Keratinocyte (primary cell): ENCODE measurements at regions not wholly inside any gene's neighbourhood (a gene's known extent, or its start where the extent isn't known, plus 50 kb on each side); places are given as distances from the start of the nearest gene placed in this dataset.

Experiments used
- DNase-seq: peaks from one replicate; pipeline ENCODE4 v3.0.0-alpha.2; 2011; ENCODE audit warnings: low read depth, missing footprints, low spot score
- FAIRE-seq: peaks from 2 replicates; lab custom pipeline; 2011; peaks lifted over from hg19 to GRCh38; lab: Jason Lieb, UNC
- H2AFZ ChIP-seq: 2 replicates; pipeline ENCODE4 v1.6.0; 2012; ENCODE audit warnings: low read length, control low read depth, inconsistent platforms; ENCODE audit not compliant: control insufficient read depth
- H3K27ac ChIP-seq: 2 replicates; pipeline ENCODE4 v1.5.1; 2011; ENCODE audit warnings: low read length; ENCODE audit not compliant: control insufficient read depth, insufficient read depth
- H3K27me3 ChIP-seq: 3 replicates; pipeline ENCODE4 v1.6.0; 2011; ENCODE audit warnings: low read length; ENCODE audit not compliant: control insufficient read depth, insufficient read depth; ENCODE audit errors: extremely low read depth
- H3K36me3 ChIP-seq, 2 experiments: 2 replicates in 1 of 2; 3 replicates in 1 of 2; pipeline ENCODE4 v1.5.1; 2011; ENCODE audit warnings: low read length in 2 of 2, mild to moderate bottlenecking in 1 of 2; ENCODE audit not compliant: control insufficient read depth in 2 of 2, insufficient read depth in 2 of 2; ENCODE audit errors: extremely low read depth in 1 of 2
- H3K4me1 ChIP-seq: 3 replicates; pipeline ENCODE4 v1.5.1; 2011; ENCODE audit warnings: low read length; ENCODE audit not compliant: control insufficient read depth, insufficient read depth; ENCODE audit errors: extremely low read depth
- H3K4me2 ChIP-seq: 3 replicates; pipeline ENCODE4 v1.6.0; 2011; ENCODE audit warnings: low read depth, low read length; ENCODE audit not compliant: control insufficient read depth, insufficient read depth; ENCODE audit errors: extremely low read depth
- H3K4me3 ChIP-seq, 3 experiments: fragments of 200-600 bp in 1 of 3; sonication (generic) in 1 of 3; 2 replicates in 2 of 3; 3 replicates in 1 of 3; pipeline ENCODE4 v1.5.1; 2011 to 2016; ENCODE audit warnings: low read length in 3 of 3, mild to moderate bottlenecking in 3 of 3, control low read depth in 2 of 3, inconsistent platforms in 1 of 3, low read depth in 1 of 3, mixed read lengths in 1 of 3, mixed run types in 1 of 3, moderate library complexity in 1 of 3; ENCODE audit not compliant: control insufficient read depth in 2 of 3, insufficient read depth in 2 of 3; ENCODE audit errors: extremely low read depth in 1 of 3
- H3K79me2 ChIP-seq: 2 replicates; pipeline ENCODE4 v1.6.0; 2012; ENCODE audit warnings: low read length; ENCODE audit not compliant: control insufficient read depth, insufficient read depth
- H3K9ac ChIP-seq: 3 replicates; pipeline ENCODE4 v1.6.0; 2011; ENCODE audit warnings: low read length; ENCODE audit not compliant: control insufficient read depth, insufficient read depth; ENCODE audit errors: extremely low read depth
- H3K9me1 ChIP-seq: 3 replicates; pipeline ENCODE4 v1.6.0; 2011; ENCODE audit warnings: low read length; ENCODE audit not compliant: control insufficient read depth, insufficient read depth; ENCODE audit errors: extremely low read depth
- H3K9me3 ChIP-seq: 2 replicates; pipeline ENCODE4 v1.5.1; 2012; ENCODE audit warnings: low read depth, low read length; ENCODE audit not compliant: control insufficient read depth
- H4K20me1 ChIP-seq: 3 replicates; pipeline ENCODE4 v1.6.0; 2011; ENCODE audit warnings: low read length; ENCODE audit not compliant: control insufficient read depth, insufficient read depth; ENCODE audit errors: extremely low read depth
- CTCF ChIP-seq, 3 experiments: IDR thresholded peaks in 1 of 3; conservative IDR thresholded peaks in 1 of 3; optimal IDR thresholded peaks in 1 of 3; 2 replicates in 2 of 3; 3 replicates in 1 of 3; pipeline versions ENCODE3 to v1.5.1; 2011; ENCODE audit warnings: low read length in 3 of 3, mild to moderate bottlenecking in 3 of 3, moderate library complexity in 2 of 3, control low read depth in 1 of 3, inconsistent platforms in 1 of 3; ENCODE audit not compliant: insufficient read depth in 2 of 3; ENCODE audit errors: extremely low read depth in 1 of 3
- EZH2 ChIP-seq: IDR thresholded peaks from one replicate; pipeline ENCODE4 v1.6.1; 2012; ENCODE audit warnings: inconsistent platforms, mild to moderate bottlenecking, low read length, moderate library complexity
- dilution Hi-C: fragments of 300-500 bp; cut with MboI; formaldehyde crosslinking; loops from one replicate; pipeline ENCODE4 v1.7.0; 2020; ENCODE audit warnings: low sequenced_read_pairs; ENCODE audit not compliant: extremely low pct_ligation_motif_present

GRCh38 chr21:35204125-35204524 is 155.0 kb upstream of the RUNX1 start:
- peaks cover 28% of the 10 kb centered on the region for H3K4me1 ChIP-seq
- DNase-seq: no peak
- no peaks in the 10 kb centered on the region for H4K20me1 ChIP-seq
- dilution Hi-C loops: no loop called here
- H3K9ac ChIP-seq: no peak overlapping the region
- H3K9me3 ChIP-seq: no peaks in the 10 kb centered on the region
- no peaks in the 10 kb centered on the region for H3K79me2 ChIP-seq
- no peaks in the 10 kb centered on the region for H3K36me3 ChIP-seq
- no peak overlapping the region for H2AFZ ChIP-seq
- no peaks in the 10 kb centered on the region for H3K27me3 ChIP-seq
- H3K4me3 ChIP-seq: no peak overlapping the region
- FAIRE-seq: no peak
- H3K27ac ChIP-seq: no peak overlapping the region
- no peak for TF ChIP-seq CTCF (optimal IDR thresholded peaks at IDR 0.05 in 1 of 3, IDR thresholded peaks at IDR 0.05 in 1 of 3, conservative IDR thresholded peaks at IDR 0.05 in 1 of 3; ENCODE audit: extremely low read depth in 1 of 3, insufficient read depth in 2 of 3, low read length in 3 of 3)
- TF ChIP-seq EZH2: no peak
- no peaks in the 10 kb centered on the region for H3K9me1 ChIP-seq
- no peak overlapping the region for H3K4me2 ChIP-seq

- Histone ChIP-seq H3K27ac (no peak overlapping the region), H3K9ac (no peak overlapping the region), H3K4me1 (peaks cover 28% of the 10 kb centered on the region), H4K20me1 (no peaks in the 10 kb centered on the region), H3K4me2 (no peak overlapping the region), H3K79me2 (no peaks in the 10 kb centered on the region), H3K9me3 (no peaks in the 10 kb centered on the region), H3K9me1 (no peaks in the 10 kb centered on the region), H3K4me3 (no peak overlapping the region), H2AFZ (no peak overlapping the region), H3K27me3 (no peaks in the 10 kb centered on the region), H3K36me3 (no peaks in the 10 kb centered on the region)
- no peak for FAIRE-seq
- DNase-seq: no peak
- TF ChIP-seq CTCF (optimal IDR thresholded peaks at IDR 0.05 in 1 of 3, IDR thresholded peaks at IDR 0.05 in 1 of 3, conservative IDR thresholded peaks at IDR 0.05 in 1 of 3; ENCODE audit: extremely low read depth in 1 of 3, insufficient read depth in 2 of 3, low read length in 3 of 3) (no peak), EZH2 (no peak)
- dilution Hi-C loops: no loop called here
Observed at GRCh38 chr21:35203093-35203977, 154.2 kb upstream of the RUNX1 start.
